Omental fat pad (tissue), 3 donors: ENCODE measurements at regions not wholly inside any gene's neighbourhood (a gene's known extent, or its start where the extent isn't known, plus 50 kb on each side); places are given as distances from the start of the nearest gene placed in this dataset.

Experiments
- ATAC-seq: fragments of 150-250 bp; one replicate; pipeline ENCODE4 v1.9.1; 2016; ENCODE audit warnings: mild to moderate bottlenecking, moderate library complexity; ENCODE audit not compliant: low FRiP score
- DNase-seq: peaks from one replicate; pipeline ENCODE4 v3.0.0-alpha.2; 2019; ENCODE audit warnings: low spot score
- CTCF ChIP-seq, 3 donors: fragments of 450-650 bp; IDR thresholded peaks; one replicate each; pipeline ENCODE4 v1.5.1; 2016 to 2017; ENCODE audit warnings: antibody characterized with exemption in 3 of 3, mild to moderate bottlenecking in 3 of 3, moderate library complexity in 2 of 3

GRCh38 chr6:156418253-156418652 lies 358.9 kb upstream of the ARID1B start:
- ATAC-seq (no peak), DNase-seq (no peak)
- no peak for TF ChIP-seq CTCF (IDR thresholded peaks at IDR 0.05)

- no peak for DNase-seq
- ATAC-seq: no peak
- no peak for TF ChIP-seq CTCF (IDR thresholded peaks at IDR 0.05)
Measured at GRCh38 chr6:156416391-156416790, 360.8 kb upstream of the ARID1B start.

GRCh38 chr6:156413154-156413553 lies 364.0 kb upstream of the ARID1B start:
- no peak for DNase-seq
- ATAC-seq: no peak
- no peak for TF ChIP-seq CTCF (IDR thresholded peaks at IDR 0.05)

GRCh38 chr6:156410649-156411048 lies 366.5 kb upstream of the ARID1B start:
- no peak for ATAC-seq
- TF ChIP-seq CTCF (IDR thresholded peaks at IDR 0.05): no peak
- no peak for DNase-seq

- DNase-seq (no peak), ATAC-seq (no peak)
- no peak for TF ChIP-seq CTCF (IDR thresholded peaks at IDR 0.05)
Measured at GRCh38 chr6:156408655-156409054, 368.5 kb upstream of the ARID1B start.

GRCh38 chr6:156407334-156407733 lies 369.8 kb upstream of the ARID1B start:
- ATAC-seq: no peak
- no peak for TF ChIP-seq CTCF (IDR thresholded peaks at IDR 0.05)
- DNase-seq: no peak

GRCh38 chr6:156406688-156407087 lies 370.5 kb upstream of the ARID1B start:
- TF ChIP-seq CTCF (IDR thresholded peaks at IDR 0.05): no peak
- ATAC-seq (no peak), DNase-seq (no peak)
